HG02870 (cell line): ENCODE measurements at regions not wholly inside any gene's neighbourhood (a gene's known extent, or its start where the extent isn't known, plus 50 kb on each side); places are given as distances from the start of the nearest gene placed in this dataset.
"Not testable (repeated sequence)": the region's sequence is repeated elsewhere in the genome, so short reads cannot be mapped to it uniquely, and the experiment has no call there.

Experiments
- ATAC-seq: cut with Tn5 transposase; IDR thresholded peaks from one replicate; pipeline ENCODE4 v1.9.1; 2021; ENCODE audit warnings: mild to moderate bottlenecking, moderate library complexity; ENCODE audit not compliant: unreplicated experiment

DNA sequence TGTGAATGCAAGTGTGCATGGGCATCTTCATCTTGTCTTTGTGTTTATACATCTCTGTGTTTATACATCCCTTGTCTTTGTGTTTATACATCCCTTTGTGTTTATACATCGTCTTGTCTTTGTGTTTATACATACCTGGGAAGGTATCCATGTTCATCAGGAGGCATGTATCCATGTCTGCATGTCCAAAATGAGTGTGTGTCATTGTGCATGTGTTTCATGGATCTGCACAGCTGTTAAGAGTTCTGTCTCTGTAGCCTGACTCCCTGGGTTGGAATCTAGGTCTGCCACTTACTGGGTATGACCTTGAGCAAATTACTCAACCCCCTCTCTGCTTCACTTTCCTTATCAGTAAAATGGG is 50.1 kb upstream of the SIRPA start:
- ATAC-seq = no peak

DNA sequence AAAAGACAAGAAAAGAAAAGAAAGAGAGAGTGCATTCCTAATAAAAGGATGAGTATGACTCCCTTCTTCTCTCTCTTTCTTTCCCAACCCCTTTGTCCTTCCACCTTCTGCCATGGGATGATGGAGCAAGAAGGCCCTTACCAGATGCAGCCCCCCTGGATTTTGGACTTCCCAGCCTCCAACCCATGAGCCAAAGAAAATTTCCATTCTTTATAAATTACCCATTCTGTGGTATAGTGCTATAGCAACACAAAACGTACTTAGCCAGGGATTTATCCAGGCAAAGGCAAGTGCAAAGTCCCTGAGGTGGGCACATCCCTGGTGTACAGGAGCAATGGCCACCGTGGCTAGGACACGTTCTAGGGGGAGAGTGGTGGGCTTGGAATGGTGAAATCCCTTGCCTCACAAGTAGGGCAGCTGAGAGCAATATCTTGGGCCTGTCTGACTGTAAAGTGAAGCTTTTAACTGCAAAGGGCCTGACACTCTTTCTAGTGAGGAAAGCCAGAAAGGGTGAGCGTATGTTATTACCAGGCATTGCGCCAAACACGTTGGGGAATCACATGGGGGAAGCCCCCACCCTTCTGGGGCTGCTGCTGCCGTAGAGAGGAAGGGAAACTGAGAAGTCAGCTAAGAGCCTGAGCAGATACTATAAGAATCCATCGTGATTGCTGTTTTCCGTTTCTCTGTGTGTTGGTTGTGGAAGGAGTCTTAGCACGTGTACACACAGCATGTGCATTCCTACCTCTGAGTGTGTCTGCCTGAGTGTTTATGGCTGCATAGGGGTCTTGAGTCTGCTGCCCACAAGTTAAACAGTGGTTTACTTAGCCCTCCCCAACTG is 50.7 kb upstream of the SIRPA start:
- peak; percentile 97 for ATAC-seq

DNA sequence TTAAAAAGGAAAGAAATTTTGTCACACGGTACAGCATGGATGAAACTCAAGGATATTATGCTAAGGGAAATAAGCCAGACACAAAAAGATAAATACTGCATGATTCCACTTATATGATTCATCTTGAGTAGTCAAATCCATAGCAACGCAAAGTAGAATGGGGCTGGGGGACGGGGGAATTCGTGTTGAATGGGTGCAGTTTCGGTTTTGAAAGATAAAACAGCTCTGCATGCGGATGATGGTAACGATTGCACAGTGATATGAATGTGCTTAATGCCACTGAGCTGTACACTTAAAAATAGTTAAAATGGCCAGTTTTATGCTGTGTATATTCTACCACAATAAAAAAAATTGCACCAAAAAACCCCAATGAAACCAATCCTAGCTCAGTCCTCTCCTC is 52.9 kb upstream of the SIRPA start:
- ATAC-seq = no peak

DNA sequence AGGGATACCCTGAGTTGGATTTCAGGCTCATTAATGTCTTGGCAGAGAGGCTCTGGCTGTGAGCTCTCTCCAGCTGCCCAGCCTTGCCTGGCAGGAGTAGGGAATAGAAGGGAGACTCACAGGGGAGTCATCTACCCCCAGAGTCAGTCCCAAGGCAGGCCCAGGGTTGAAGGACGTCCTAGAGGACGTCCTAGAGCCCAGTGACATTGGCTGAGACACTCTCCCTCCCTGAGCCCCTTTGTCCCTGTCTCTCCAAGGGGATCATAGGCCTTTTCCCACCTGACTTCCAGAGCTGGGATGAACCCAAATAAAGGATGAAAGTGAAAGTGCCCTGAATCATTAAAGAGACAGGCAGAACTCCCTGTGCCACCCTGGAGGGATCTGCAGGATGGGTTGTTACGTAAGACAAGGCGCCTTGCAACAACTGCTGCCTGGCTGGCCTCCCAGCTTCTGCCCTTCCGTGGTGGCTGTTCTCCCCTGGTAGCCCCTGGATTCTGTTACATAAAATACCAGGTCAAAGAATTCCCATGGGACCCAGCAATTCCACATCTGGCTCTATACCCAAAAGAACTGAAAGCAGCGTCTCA is 53.6 kb upstream of the SIRPA start:
- no peak for ATAC-seq

DNA sequence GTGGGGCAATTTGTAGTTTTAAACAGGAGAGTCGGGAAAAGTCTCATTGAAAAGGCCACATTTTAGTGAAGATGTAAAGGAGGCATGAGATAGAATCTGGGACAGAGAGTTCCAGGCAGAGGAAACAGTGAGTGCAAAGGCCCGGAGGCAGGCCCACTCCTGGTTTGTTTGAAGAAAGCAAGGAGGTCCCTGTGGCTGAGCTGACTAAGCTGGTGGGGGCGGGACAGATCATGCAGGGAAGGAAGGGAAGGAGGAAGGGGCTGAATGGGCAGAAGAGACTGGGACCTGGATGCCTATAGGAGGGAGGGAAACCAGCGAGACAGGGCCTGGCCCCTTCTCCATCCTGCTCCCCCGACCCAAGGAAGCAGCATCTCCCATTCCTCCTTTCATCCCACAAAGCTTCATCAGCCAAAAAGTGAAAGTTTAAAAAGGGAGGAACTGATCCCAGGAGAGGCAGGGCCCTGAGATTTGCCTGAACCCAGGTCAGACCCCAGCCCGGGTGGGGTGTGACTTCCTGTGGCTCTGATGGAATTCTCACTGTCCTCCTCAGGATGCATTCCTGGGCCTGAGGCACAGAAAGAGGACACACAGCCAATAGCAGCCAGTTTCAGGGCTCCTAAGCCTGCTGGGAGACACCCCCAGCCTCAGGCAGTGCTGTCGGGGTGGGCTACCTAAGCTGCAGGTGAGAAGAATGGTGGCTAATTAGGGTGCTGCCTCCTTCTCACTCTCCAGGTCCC is 54.2 kb upstream of the SIRPA start:
- no peak for ATAC-seq

DNA sequence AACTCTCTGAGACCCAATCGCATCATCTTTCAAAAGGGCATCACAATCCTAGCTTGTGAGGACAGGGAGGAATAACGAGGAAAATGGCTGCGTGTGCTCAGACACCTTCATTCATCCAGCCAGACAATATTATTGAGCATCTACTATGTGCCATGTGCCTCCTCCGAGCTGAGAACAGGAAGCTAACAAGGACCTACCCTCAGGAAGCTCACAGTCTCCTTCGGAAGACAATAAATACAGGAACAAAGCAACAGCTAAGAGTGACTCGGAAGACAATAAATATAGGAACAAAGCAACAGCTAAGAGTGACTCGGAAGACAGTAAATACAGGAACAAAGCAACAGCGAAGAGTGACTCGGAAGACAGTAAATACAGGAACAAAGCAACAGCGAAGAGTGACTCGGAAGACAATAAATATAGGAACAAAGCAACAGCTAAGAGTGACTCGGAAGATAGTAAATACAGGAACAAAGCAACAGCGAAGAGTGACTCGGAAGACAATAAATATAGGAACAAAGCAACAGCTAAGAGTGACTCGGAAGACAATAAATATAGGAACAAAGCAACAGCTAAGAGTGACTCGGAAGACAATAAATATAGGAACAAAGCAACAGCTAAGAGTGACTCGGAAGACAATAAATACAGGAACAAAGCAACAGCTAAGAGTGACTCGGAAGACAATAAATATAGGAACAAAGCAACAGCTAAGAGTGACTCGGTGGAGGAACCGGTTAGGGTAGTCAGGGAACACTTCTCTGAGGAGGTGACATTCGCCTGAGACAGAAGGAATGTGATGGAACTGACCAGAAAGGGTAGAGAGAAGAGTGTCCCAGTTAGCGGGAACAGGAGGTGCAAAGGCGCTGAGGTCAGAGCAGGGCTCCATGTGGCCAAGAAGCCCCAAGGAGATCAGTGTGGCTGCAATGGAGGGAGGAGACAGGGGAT is 55.6 kb upstream of the SIRPA start:
- not testable (repeated sequence) for ATAC-seq

DNA sequence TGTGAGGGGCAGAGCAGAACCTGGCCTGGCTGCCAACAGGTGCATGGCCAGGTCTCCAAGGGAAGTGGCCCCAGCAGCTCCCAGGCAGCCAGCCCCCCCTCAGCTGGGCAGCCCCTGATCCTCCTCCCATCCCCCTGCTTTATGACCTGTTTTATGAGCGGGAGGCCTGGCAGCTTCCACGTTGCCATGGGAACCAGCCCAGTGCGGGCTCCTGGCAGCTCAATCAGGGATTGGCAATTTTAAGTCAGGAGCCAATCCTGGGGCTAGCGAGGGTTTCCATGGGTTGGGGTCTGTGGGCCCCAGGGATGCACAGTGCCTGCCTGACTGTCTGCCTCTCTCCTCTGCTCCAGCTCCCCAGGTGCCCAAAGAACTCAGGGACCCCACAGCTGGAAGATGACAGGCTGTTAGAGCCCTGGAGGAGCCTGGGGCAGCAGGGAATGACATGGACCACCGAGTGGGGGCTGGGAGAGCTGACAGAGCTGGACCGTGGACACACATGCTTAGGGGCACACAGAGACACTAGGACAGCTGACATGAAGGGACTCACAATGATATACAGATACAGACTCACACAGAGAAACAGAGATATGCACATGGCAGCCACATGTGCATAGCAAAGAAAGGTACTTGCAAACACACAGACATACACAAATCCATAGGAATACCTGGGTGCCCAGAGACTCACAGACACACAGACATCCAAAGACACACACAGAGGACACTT is 56.5 kb upstream of the SIRPA start:
- no peak for ATAC-seq

DNA sequence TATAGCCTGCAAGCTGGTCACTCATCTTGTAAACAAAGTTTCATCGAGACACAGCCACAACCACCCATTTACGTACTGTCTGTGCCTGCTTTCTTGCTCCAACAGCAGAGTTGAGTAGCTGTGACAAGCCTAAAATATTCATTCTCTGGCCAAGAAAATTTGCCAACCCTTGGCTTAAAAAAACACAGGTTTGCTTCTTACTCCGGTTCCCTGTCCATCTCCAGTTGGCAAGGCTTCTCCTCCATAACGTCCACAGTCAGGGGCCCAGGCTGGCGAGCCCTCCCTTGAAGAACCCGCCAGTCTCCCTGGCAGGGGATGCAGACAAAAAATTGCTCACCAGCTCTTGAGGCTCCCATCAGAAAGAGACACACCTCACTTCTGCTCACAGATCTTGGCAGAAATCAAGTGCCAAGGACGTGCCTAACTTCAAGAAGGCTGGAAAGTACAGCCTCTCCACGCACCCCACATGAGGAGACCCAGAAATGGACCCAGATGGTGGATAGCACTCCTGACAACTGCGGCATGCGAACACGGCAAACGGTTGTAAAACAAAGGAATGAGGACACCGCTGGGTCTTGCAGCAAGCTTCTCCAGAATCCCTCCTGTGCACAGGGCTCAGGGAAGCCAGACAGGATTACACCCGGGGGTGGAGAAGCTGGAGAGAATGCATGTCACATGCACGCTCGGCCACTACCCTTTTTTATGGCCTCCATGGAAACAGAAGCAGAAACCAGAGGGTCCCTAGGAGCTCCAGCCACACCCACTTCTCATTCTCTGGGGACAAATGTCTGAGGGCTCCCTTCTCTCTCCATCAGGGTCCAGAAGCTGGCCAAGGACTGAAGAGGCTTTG is 59.8 kb upstream of the SIRPA start:
- ATAC-seq = no peak

DNA sequence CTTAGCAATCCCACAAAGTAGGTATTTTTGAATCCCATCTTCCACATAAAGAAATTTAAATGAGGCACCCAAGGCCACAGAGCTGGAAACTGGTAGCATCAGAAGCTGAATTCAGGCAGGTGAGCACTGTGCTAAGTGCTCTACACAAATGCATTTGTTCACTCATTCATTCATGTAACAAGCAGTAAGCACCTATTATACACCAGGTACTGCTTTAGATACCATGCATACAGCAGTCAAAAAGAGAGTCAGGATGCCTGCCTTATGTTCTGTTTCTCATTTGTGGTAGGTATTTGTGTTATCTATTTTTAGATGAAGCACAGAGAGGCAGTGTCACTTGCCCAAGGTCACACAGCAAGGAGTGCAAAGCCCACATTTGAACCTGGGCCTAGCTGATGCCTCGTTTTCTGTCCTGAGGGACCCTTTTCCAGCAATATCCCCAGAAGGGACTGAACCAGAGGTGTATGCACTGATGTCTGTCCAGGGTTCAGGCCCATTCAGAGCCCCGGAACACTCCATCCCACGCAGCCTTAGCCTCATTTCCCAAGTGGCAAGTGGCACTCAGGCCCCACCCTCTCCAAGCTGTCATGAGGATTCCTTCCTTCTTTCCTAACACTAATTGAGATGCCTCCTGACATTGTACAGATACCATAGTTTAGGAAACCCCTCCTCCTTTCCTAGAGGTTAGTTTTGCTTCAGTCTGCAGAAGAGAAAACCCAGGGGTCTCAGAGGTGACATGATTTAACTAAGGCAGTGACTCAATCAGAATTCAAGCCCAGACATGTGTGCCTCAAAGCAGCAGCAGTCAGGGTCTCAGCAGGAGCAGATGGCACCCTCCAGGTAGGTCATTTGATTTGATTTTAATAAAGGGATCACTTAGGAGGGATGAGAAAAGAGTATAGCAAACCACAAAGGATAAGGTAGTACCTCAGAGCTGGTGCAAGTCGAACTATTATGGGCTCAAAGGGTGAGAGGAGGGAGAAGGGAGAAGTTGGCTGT is 61.2 kb upstream of the SIRPA start:
- no peak for ATAC-seq

DNA sequence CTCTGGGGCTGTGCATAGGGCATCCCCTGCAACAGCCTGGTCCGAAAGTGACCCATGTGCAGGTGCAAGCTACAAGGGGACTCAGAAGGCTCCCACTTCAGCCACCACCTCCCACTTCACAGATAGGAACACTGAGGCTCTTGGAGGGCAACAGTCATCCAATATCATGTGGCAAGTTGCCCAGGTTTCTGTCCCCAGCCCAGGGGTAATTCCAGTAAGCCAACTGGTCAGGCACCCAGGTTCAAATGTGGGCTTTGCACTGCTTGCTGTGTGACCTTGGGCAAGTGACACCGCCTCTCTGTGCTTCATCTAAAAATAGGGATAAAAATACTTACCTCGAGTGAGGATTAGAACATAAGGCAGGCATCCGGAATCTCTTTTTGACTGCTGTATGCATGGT is 62.0 kb upstream of the SIRPA start:
- no peak for ATAC-seq

DNA sequence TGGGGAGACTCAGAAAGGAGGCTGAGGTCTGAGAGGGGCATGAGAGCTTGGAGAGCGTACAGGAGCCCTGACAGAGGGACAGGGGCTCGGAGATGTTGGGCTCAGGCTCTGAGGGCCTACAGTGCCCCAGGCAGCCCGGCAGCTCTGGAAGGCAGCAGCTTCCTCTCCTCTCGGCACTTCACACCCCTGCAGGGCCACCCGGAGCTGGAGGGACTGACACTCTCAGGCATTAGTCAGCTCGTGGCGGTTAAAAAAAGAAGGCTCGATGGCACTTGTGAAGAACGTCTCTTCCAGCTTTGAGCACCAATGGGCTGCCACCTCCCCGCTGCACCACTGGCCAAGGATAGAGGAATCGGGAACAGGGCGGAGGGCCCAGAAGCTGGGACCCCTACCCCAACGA is 62.6 kb upstream of the SIRPA start:
- no peak for ATAC-seq

DNA sequence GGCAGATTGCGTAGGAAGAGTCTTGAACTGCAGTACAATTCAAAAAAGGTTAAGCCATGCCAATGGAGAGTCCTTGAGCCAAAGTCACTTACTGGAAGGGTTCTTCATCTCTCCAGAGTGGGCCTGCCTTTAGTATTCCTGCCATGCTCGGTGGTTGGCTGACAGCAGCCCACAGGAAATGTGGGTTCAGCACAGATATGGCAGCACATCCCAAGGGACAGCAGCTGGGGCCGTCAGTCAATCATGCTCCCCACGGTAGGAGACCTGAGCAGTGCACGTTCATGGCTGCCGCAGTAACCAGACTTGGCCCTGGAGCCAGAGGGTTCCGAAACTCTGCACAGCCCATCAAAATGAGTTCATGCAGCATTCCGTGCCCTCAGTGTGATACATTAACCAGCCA is 63.6 kb upstream of the SIRPA start:
- ATAC-seq = no peak

DNA sequence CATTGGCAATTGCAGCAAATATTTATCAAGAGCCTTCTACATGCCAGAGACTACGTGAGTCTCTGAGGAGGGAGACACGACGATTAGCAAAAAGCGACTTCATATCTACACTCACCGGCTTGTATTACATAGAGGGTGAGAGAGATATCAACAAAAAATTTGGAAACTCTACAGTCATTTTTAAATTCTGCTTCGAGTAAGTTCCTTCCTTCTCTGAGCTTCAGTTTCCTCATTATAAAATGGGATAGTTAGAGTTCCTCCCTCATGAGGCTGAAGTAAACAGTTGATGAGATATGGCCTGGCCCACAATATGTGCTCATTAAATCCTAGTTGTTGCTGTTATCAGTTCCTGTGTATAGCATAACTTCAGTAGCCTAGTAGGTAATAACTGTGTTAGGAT is 64.1 kb upstream of the SIRPA start:
- ATAC-seq = no peak

DNA sequence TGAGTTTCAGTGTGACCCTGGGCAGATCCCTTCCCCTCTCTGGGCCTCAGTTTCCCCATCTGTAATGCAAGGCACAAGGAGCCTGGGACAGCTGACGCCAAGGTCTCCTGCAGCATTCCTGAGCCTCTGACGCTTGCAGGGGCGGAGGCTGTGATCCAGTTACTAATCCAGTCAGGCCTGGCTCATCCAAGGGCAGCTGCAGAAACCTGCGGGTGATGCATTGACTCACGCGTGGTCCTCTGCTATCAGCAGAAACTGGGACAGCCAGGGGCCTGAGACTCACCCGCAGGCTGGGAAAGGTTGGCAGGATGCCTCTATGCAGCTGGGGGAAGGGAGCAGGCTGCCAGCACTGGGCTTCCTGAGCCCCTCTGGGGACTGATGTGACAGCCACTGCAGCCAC is 65.0 kb upstream of the SIRPA start:
- no peak for ATAC-seq

DNA sequence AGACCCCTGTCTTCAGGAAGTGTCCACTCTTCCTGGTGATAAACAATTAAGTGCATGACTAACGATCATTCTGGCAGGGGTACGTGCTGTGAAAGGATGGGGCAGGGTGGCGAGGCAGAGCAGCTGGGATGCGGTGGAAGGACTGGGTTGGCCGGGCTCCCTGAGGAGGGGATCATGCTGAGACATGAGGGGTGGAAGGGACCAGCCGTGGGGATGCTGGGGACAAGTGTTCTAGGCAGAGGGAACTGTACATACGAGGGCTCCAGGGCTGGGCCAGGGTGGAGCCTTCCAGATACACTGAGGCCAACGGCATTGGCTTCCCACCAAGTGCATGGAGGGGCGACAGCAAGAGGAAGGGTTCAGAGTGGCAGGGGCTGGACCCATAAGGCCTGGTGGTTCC is 65.7 kb upstream of the SIRPA start:
- no peak for ATAC-seq

DNA sequence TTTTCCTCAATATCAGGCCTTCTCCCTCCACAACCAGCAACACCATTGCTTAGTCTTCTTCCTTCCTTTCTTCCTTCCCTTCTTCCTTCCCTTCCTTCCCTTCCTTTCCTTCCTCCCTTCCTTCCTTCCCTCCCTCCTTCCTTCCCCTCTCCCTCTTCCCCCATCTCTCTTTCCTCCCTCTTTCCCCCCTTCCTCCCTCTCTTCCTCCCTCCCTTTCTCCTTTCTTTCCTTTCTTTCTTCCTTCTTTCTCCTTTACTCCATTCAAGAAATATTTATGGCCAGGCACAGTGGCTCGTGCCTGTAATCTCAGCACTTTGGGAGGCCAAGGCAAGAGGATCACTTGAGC is 66.4 kb upstream of the SIRPA start:
- ATAC-seq = no peak

DNA sequence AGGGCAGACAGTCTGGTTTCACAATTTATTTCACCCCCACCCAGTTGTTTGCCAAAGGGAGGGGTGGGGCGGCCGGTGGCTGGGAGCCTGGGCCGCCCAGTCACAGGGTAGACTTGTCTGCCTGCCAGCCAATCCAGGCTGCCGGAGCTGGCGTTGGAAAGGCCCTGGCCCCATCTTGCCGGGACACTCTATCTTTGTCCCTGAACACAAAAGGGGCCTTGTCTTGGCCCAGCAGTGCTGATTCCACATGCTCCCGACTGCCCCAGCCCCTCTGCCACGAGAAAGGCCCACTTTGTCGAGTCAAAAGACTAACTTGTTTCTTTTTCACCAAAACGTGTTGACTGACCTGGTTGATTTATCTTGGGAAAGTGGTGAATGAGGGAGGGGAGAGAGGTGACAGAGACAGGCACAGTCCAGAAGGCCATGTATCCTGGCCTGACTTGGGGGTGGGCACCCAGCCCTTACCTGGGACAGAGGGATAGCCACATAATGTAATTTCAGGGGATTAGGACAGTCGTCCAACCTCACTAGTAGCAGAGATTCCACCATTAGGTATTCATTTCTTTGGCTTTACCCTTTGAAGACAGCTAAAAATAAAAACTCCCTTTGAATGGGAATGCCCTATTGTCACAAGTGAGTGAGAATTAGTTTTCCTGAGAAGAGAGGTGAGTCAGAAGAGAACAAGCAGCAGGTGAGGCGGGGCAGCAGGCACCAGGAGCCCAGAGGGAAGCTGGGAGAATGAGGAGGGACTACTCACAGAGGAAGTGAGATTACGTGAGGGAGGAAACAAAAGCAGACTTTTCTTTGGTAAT is 67.0 kb upstream of the SIRPA start:
- ATAC-seq = no peak
